PC-9 (cell line): ENCODE measurements at regions not wholly inside any gene's neighbourhood (a gene's known extent, or its start where the extent isn't known, plus 50 kb on each side); places are given as distances from the start of the nearest gene placed in this dataset.

Source experiments
- BruUV-seq: library from RNA; stranded (reverse); fragments of 400-500 nt; replicated peaks from 2 replicates; lab custom pipeline; 2021; lab: Mats Ljungman, UMichigan
- CTCF ChIA-PET: fragments of 300-600 bp; sonication (Branson Sonifier 250); formaldehyde crosslinking; loops from one replicate; lab custom pipeline; 2022; ENCODE audit warnings: antibody characterized with exemption; lab: Charles Lee
- POLR2A ChIA-PET: fragments of 300-600 bp; sonication (Branson Sonifier 250); formaldehyde crosslinking; loops from one replicate; lab custom pipeline; 2022; ENCODE audit warnings: antibody characterized with exemption; ENCODE audit not compliant: unreplicated experiment; lab: Charles Lee
- DNase-seq, 2 experiments: peaks; one replicate each; pipeline versions ENCODE4 v3.0.0 to v3.0.0-alpha.2; 2015 to 2022; ENCODE audit warnings: mixed read lengths in 1 of 2
- H2AFZ ChIP-seq: fragments of 200-600 bp; sonication (generic); 2 replicates; pipeline ENCODE4 v1.8.1; 2017; ENCODE audit warnings: antibody characterized with exemption
- H3F3A ChIP-seq: fragments of 200-600 bp; sonication (generic); 2 replicates; pipeline ENCODE4 v1.8.1; 2017; ENCODE audit warnings: antibody characterized with exemption, mild to moderate bottlenecking, low read depth; ENCODE audit not compliant: insufficient read depth
- H3K27ac ChIP-seq: fragments of 200-600 bp; sonication (generic); 2 replicates; pipeline ENCODE4 v1.6.1; 2016; ENCODE audit warnings: mixed run types
- H3K27me3 ChIP-seq: fragments of 200-600 bp; sonication (generic); 2 replicates; pipeline ENCODE4 v1.6.1; 2016; ENCODE audit warnings: low read depth, mixed run types; ENCODE audit not compliant: insufficient read depth
- H3K36me3 ChIP-seq: fragments of 200-600 bp; sonication (generic); 2 replicates; pipeline ENCODE4 v1.6.1; 2016; ENCODE audit warnings: low read depth, mixed run types
- H3K4me1 ChIP-seq: fragments of 200-600 bp; sonication (generic); replicated peaks from 2 replicates; pipeline ENCODE4 v1.6.1; 2016; ENCODE audit warnings: mixed run types; ENCODE audit not compliant: insufficient read depth
- H3K4me2 ChIP-seq: fragments of 200-600 bp; sonication (generic); 2 replicates; pipeline ENCODE4 v1.6.1; 2017; ENCODE audit warnings: mixed run types
- H3K4me3 ChIP-seq: fragments of 200-600 bp; sonication (generic); 2 replicates; pipeline ENCODE4 v1.6.1; 2016; ENCODE audit warnings: mixed run types
- H3K79me2 ChIP-seq: fragments of 200-600 bp; sonication (generic); 2 replicates; pipeline ENCODE4 v1.6.1; 2017; ENCODE audit warnings: low read depth, mixed run types
- H3K9me2 ChIP-seq: fragments of 200-600 bp; sonication (generic); 2 replicates; pipeline ENCODE4 v1.8.1; 2017; ENCODE audit warnings: mild to moderate bottlenecking; ENCODE audit not compliant: insufficient read depth
- H3K9me3 ChIP-seq: fragments of 200-600 bp; sonication (generic); 2 replicates; pipeline ENCODE4 v1.8.1; 2016; ENCODE audit warnings: low read depth; ENCODE audit not compliant: insufficient read depth
- H4K20me1 ChIP-seq: fragments of 200-600 bp; sonication (generic); 2 replicates; pipeline ENCODE4 v1.8.1; 2017; ENCODE audit not compliant: insufficient read depth
- CTCF ChIP-seq: fragments of 200-600 bp; sonication (generic); conservative IDR thresholded peaks from 2 replicates; pipeline ENCODE4 v1.6.1; 2017; ENCODE audit warnings: mixed run types, antibody characterized with exemption, mild to moderate bottlenecking, moderate library complexity
- EZH2 ChIP-seq: fragments of 200-600 bp; sonication (generic); IDR thresholded peaks from 2 replicates; pipeline ENCODE4 v1.8.0; 2017; ENCODE audit warnings: antibody characterized with exemption, low read depth
- intact Hi-C: fragments of 100-400 bp; cut with micrococcal nuclease; formaldehyde crosslinking; loops from one replicate; pipeline ENCODE4 v1.10.0; 2022; ENCODE audit not compliant: unreplicated experiment

DNA sequence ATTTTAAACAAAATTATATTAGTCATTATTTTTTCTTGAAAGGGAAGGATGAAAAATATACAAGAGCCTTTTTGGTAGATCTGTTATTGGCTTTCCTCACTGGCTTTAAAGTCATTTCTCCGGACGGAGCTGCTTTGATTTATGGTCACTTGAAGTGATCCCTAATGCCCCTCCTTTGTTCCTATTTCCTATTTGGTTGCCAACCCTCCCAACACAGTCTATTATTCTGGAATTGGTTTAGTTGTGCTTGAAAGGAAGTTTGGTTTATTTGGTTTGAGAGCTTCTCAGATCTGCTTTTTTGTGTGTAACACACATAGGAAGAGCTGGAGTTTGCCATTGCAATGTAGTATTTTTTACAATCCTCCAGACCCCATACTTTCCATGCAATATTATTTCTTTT is 347.9 kb downstream of the RFPL4B start:
- no peak overlapping the region for H3K4me3 ChIP-seq
- no peaks in the 10 kb centered on the region for H3K36me3 ChIP-seq
- CTCF ChIA-PET: no interaction called here
- DNase-seq: no peak
- H4K20me1 ChIP-seq: no peaks in the 10 kb centered on the region
- POLR2A ChIA-PET: no interaction called here
- peaks cover 8% of the 10 kb centered on the region; the same call in 1 of the 2 replicates for H3K9me2 ChIP-seq
- H3K9me3 ChIP-seq: 0 out of 2 replicates have a peak, but pooled peaks cover 7% of the 10 kb centered on the region
- H3K27me3 ChIP-seq: no peaks in the 10 kb centered on the region
- TF ChIP-seq EZH2 (no peak), CTCF (no peak)
- no peak overlapping the region for H3K4me2 ChIP-seq
- H2AFZ ChIP-seq: no peak overlapping the region
- H3K79me2 ChIP-seq: no peaks in the 10 kb centered on the region
- H3K27ac ChIP-seq: no peak overlapping the region
- no TSS peak for BruUV-seq
- H3K4me1 ChIP-seq: peaks cover 18% of the 10 kb centered on the region
- H3F3A ChIP-seq: peaks cover 4% of the 10 kb centered on the region; the same call in 1 of the 2 replicates
- intact Hi-C loops: no loop called here

- ChIA-PET CTCF (no interaction called here), POLR2A (no interaction called here)
- no peak for DNase-seq
- no TSS peak for BruUV-seq
- Histone ChIP-seq H2AFZ (no peak overlapping the region), H3K4me2 (no peak overlapping the region), H4K20me1 (no peaks in the 10 kb centered on the region), H3K4me3 (no peak overlapping the region), H3K36me3 (no peaks in the 10 kb centered on the region), H3K9me3 (no peaks in the 10 kb centered on the region), H3K9me2 (peaks cover 8% of the 10 kb centered on the region; the same call in 1 of the 2 replicates), H3K27ac (no peak overlapping the region), H3K27me3 (no peaks in the 10 kb centered on the region), H3F3A (no peaks in the 10 kb centered on the region), H3K4me1 (no peaks in the 10 kb centered on the region), H3K79me2 (no peaks in the 10 kb centered on the region)
- TF ChIP-seq EZH2: no peak
- TF ChIP-seq CTCF: no peak
- intact Hi-C loops: no loop called here
These were observed 350.1 kb downstream of the RFPL4B start for GRCh38 chr6:112697265-112697664.

DNA sequence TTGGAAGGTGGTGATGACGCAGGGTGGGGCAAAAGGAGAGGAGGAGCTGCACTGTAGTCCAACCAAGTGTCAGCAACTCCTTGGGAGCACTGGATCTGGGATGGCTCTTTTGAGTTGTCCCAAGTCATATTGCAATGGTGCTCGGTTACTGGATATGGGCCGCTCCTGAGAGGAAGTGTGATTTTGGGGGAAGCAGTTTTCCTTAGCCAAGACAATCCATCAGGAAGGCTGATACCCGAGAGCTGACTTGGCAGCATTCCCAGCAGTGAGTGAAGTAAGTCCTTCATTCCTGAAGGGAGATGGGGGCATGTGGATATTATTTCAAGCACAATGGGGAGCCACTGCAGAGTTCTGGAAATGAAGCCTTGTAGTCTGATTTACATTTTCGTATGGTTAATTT is 354.1 kb downstream of the RFPL4B start:
- no peaks in the 10 kb centered on the region for H3K9me3 ChIP-seq
- intact Hi-C loops: no loop called here
- DNase-seq: no peak
- CTCF ChIA-PET: no interaction called here
- no peak overlapping the region for H3K27ac ChIP-seq
- POLR2A ChIA-PET: no interaction called here
- BruUV-seq: no TSS peak
- H3F3A ChIP-seq: no peaks in the 10 kb centered on the region
- H2AFZ ChIP-seq: no peak overlapping the region
- H3K36me3 ChIP-seq: no peaks in the 10 kb centered on the region
- H3K4me3 ChIP-seq: no peak overlapping the region
- H3K4me1 ChIP-seq: no peaks in the 10 kb centered on the region
- H4K20me1 ChIP-seq: no peaks in the 10 kb centered on the region
- TF ChIP-seq EZH2: no peak
- TF ChIP-seq CTCF: no peak
- H3K4me2 ChIP-seq: no peak overlapping the region
- no peaks in the 10 kb centered on the region for H3K79me2 ChIP-seq
- H3K9me2 ChIP-seq: peaks cover 5% of the 10 kb centered on the region; the same call in 1 of the 2 replicates
- H3K27me3 ChIP-seq: no peaks in the 10 kb centered on the region
